ENCODE measurements at regions not wholly inside any gene's neighbourhood (a gene's known extent, or its start where the extent isn't known, plus 50 kb on each side); places are given as distances from the start of the nearest gene placed in this dataset.

DNA sequence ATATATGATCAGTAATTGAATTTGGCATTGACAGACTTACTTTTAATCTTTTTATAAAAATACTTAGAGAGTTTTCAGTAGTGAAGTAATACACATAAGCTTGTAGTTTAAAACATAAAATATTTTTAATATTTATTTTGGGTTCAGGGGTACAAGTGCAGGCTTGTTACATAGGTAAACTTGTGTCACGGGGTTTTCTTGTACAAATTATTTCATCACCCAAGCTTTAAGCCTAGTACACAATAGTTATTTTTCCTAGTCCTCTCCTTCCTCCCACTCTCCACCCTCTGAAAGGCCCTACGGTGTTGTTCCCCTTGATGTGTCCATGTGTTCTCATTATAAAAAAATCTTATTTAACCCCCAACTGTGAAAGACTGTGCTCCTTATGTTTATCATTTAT lies 1397.8 kb upstream of the RAG2 start:
- Histone ChIP-seq H4K20me1 (ENCODE audit: control insufficient read depth, insufficient read depth, insufficient read length) (no peaks in the 10 kb centered on the region), H3K27me3 (ENCODE audit: insufficient read depth, low read length) (no peaks in the 10 kb centered on the region), H3K56ac (ENCODE audit: insufficient read length, low read depth, low read length) (no peak overlapping the region), H3K4me2 (ENCODE audit: insufficient read depth, insufficient read length, low read length) (no peak overlapping the region), H3K23ac (ENCODE audit: insufficient read length, low read depth, low read length) (no peak overlapping the region), H2BK120ac (ENCODE audit: low read depth, low read length, poor library complexity, severe bottlenecking) (no peak overlapping the region), H3K23me2 (ENCODE audit: insufficient read length, low read depth, low read length, poor library complexity, severe bottlenecking) (no peaks in the 10 kb centered on the region), H4K5ac (ENCODE audit: insufficient read length, low read depth, low read length) (no peak overlapping the region), H4K8ac (replicated peaks; ENCODE audit: insufficient read length, low read depth, low read length) (no peak overlapping the region), H2BK12ac (ENCODE audit: insufficient read length, low read depth, low read length) (no peak overlapping the region), H3K14ac (ENCODE audit: insufficient read depth, low read length) (no peak overlapping the region), H3K79me1 (ENCODE audit: insufficient read depth, low read depth, low read length, poor library complexity, severe bottlenecking) (no peaks in the 10 kb centered on the region), H4K91ac (ENCODE audit: insufficient read length, low read depth, low read length) (no peak overlapping the region), H3T11ph (ENCODE audit: low read length) (no peak overlapping the region), H2BK15ac (ENCODE audit: low read depth, low read length) (no peak overlapping the region), H3K9ac (ENCODE audit: extremely low read depth, insufficient read length, low read length) (no peak overlapping the region), H3K79me2 (ENCODE audit: insufficient read depth, low read length) (no peaks in the 10 kb centered on the region), H3K4ac (ENCODE audit: low read depth, low read length) (no peak overlapping the region), H3K9me3 (ENCODE audit: control insufficient read depth, low read depth, low read length) (no peaks in the 10 kb centered on the region), H3K18ac (ENCODE audit: insufficient read length, low read depth, low read length) (no peak overlapping the region), H3K27ac (ENCODE audit: insufficient read length, low read depth, low read length) (no peak overlapping the region), H2BK5ac (ENCODE audit: insufficient read length, low read length) (no peak overlapping the region), H2AK5ac (ENCODE audit: insufficient read length, low read length) (no peak overlapping the region), H2AFZ (ENCODE audit: low read length) (no peak overlapping the region), H2BK20ac (ENCODE audit: low read depth, low read length, poor library complexity, severe bottlenecking) (no peak overlapping the region), H3K4me1 (ENCODE audit: insufficient read depth, low read length) (no peaks in the 10 kb centered on the region)
- H3K4me1 Mint-ChIP-seq, result no peaks in the 10 kb centered on the region
- TF ChIP-seq, protein P1, sequence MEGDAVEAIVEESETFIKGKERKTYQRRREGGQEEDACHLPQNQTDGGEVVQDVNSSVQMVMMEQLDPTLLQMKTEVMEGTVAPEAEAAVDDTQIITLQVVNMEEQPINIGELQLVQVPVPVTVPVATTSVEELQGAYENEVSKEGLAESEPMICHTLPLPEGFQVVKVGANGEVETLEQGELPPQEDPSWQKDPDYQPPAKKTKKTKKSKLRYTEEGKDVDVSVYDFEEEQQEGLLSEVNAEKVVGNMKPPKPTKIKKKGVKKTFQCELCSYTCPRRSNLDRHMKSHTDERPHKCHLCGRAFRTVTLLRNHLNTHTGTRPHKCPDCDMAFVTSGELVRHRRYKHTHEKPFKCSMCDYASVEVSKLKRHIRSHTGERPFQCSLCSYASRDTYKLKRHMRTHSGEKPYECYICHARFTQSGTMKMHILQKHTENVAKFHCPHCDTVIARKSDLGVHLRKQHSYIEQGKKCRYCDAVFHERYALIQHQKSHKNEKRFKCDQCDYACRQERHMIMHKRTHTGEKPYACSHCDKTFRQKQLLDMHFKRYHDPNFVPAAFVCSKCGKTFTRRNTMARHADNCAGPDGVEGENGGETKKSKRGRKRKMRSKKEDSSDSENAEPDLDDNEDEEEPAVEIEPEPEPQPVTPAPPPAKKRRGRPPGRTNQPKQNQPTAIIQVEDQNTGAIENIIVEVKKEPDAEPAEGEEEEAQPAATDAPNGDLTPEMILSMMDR (conservative IDR thresholded peaks at IDR 0.05), result no peak
- no peak overlapping the region for H3K4me3 Mint-ChIP-seq
- H3K9me3 Mint-ChIP-seq, result peaks cover 4% of the 10 kb centered on the region in 2 experiments; a peak in 4 of 5 replicates
- H3K27me3 Mint-ChIP-seq (ENCODE audit: low read depth), result no peaks in the 10 kb centered on the region
- no CpG with 5 or more reads among the region's 2 CpGs for WGBS (ENCODE audit: extremely low coverage, insufficient read length, low lambda C conversion rate)
- no peak overlapping the region for H3K27ac Mint-ChIP-seq
- DNase-seq, result no peak
- H3K36me3 Mint-ChIP-seq (ENCODE audit: insufficient read depth in 1 of 3, low read depth in 3 of 3), result peaks cover 2 to 6% (median 3%) of the 10 kb centered on the region in 3 experiments; a peak in 6 of 7 replicates
